ENCODE measurements at regions not wholly inside any gene's neighbourhood (a gene's known extent, or its start where the extent isn't known, plus 50 kb on each side); places are given as distances from the start of the nearest gene placed in this dataset.

DNA sequence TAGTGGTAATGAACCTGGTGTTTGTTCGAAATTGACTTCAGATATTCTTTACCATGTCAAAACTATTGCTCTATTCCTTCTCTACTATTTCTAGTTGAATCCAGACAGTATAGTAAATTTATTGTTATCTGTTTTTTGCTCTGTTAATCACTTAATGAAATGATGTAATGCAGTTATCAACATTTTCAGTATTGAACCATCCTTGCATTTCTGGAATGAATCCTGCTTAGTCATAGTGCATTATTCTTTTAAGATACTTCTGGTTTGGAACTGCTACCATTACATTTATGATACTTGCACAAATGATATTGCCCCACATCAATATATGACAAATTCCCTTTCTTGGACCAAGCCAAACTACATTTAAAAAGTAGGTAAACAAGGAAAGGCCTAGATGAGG is 554.0 kb upstream of the KLF4 start:
- Histone ChIP-seq H2AFZ (ENCODE audit: low read length) (no peak overlapping the region), H3K9me3 (ENCODE audit: insufficient read depth, low read depth, low read length) (no peaks in the 10 kb centered on the region; the same call in 1 of the 2 replicates), H3K27me3 (ENCODE audit: insufficient read depth, low read length, poor library complexity, severe bottlenecking) (no peaks in the 10 kb centered on the region), H4K20me1 (ENCODE audit: insufficient read depth, low read length, poor library complexity, severe bottlenecking) (no peaks in the 10 kb centered on the region), H3K4me3 (ENCODE audit: low read length, poor library complexity, severe bottlenecking) (no peak overlapping the region), H3F3A (ENCODE audit: low read depth) (no peaks in the 10 kb centered on the region), H3K4me2 (ENCODE audit: low read depth, low read length, poor library complexity, severe bottlenecking) (no peak overlapping the region), H3K36me3 (ENCODE audit: insufficient read depth, low read length) (no peaks in the 10 kb centered on the region), H3K9me2 (replicated peaks; ENCODE audit: low read depth, low read length) (no peaks in the 10 kb centered on the region), H3K4me1 (ENCODE audit: insufficient read depth, low read length, poor library complexity, severe bottlenecking) (no peaks in the 10 kb centered on the region), H3K9ac (ENCODE audit: low read depth, low read length, poor library complexity, severe bottlenecking) (no peak overlapping the region), H3K79me2 (ENCODE audit: insufficient read depth, low read length) (no peaks in the 10 kb centered on the region)
- TF ChIP-seq, protein P1, sequence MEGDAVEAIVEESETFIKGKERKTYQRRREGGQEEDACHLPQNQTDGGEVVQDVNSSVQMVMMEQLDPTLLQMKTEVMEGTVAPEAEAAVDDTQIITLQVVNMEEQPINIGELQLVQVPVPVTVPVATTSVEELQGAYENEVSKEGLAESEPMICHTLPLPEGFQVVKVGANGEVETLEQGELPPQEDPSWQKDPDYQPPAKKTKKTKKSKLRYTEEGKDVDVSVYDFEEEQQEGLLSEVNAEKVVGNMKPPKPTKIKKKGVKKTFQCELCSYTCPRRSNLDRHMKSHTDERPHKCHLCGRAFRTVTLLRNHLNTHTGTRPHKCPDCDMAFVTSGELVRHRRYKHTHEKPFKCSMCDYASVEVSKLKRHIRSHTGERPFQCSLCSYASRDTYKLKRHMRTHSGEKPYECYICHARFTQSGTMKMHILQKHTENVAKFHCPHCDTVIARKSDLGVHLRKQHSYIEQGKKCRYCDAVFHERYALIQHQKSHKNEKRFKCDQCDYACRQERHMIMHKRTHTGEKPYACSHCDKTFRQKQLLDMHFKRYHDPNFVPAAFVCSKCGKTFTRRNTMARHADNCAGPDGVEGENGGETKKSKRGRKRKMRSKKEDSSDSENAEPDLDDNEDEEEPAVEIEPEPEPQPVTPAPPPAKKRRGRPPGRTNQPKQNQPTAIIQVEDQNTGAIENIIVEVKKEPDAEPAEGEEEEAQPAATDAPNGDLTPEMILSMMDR (conservative IDR thresholded peaks at IDR 0.05; ENCODE audit: low read length), result no peak
- no peak for TF ChIP-seq EZH2phosphoT487 (IDR thresholded peaks at IDR 0.05; ENCODE audit: borderline replicate concordance)

DNA sequence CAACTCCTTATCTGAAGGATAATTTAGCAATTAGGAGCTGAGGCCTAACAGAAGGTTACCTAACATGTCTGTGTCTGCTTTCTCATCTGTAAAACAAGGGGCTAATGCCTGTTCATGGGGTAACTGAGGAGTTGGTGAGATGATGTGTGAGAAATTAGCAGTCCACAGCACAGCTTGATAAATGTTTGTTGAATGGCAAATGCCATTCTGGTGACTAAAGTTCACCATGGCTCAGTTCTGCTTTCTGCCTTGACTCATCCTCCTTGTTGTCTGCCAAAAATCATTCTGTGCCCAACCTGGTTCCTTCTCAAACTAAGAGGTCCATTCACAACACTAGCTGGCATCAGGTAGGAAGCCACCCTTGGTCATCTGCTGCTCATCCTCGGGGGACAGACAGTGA is 552.0 kb upstream of the KLF4 start:
- Histone ChIP-seq H3K27me3 (ENCODE audit: insufficient read depth, low read length, poor library complexity, severe bottlenecking) (no peaks in the 10 kb centered on the region), H3K36me3 (ENCODE audit: insufficient read depth, low read length) (no peaks in the 10 kb centered on the region), H3K9me3 (ENCODE audit: insufficient read depth, low read depth, low read length) (no peaks in the 10 kb centered on the region; the same call in 1 of the 2 replicates), H3K4me2 (ENCODE audit: low read depth, low read length, poor library complexity, severe bottlenecking) (no peak overlapping the region), H3K4me3 (ENCODE audit: low read length, poor library complexity, severe bottlenecking) (no peak overlapping the region), H3K9ac (ENCODE audit: low read depth, low read length, poor library complexity, severe bottlenecking) (no peak overlapping the region), H3F3A (ENCODE audit: low read depth) (no peaks in the 10 kb centered on the region), H4K20me1 (ENCODE audit: insufficient read depth, low read length, poor library complexity, severe bottlenecking) (no peaks in the 10 kb centered on the region), H3K9me2 (replicated peaks; ENCODE audit: low read depth, low read length) (no peaks in the 10 kb centered on the region), H3K79me2 (ENCODE audit: insufficient read depth, low read length) (no peaks in the 10 kb centered on the region), H2AFZ (ENCODE audit: low read length) (no peak overlapping the region), H3K4me1 (ENCODE audit: insufficient read depth, low read length, poor library complexity, severe bottlenecking) (no peaks in the 10 kb centered on the region)
- no peak for TF ChIP-seq EZH2phosphoT487 (IDR thresholded peaks at IDR 0.05; ENCODE audit: borderline replicate concordance)
- TF ChIP-seq, protein P1 (conservative IDR thresholded peaks at IDR 0.05; ENCODE audit: low read length), result no peak

DNA sequence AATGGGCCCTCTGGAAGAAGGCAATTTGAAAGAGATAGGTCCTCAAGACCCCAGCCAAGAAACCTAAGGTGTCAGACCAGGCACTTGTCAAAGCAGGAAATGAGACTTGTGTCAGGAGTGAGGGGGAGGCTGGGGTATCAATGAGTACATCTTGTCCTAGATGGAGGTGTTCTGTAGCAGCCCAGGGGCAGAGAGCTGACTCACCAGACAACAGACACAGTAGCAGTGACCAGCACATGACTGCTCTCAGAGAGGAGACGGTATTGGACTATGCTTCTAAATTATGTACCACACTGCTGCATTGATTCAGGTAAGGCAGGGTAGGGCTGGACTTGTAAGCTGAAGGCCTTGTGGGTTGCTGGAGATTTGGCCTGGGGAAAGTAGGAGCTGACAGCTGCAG is 551.2 kb upstream of the KLF4 start:
- Histone ChIP-seq H3K9me3 (ENCODE audit: insufficient read depth, low read depth, low read length) (no peaks in the 10 kb centered on the region; the same call in 1 of the 2 replicates), H3K9ac (ENCODE audit: low read depth, low read length, poor library complexity, severe bottlenecking) (no peak overlapping the region)

More for the DNA sequence above, 551.2 kb upstream of the KLF4 start:
- H3F3A ChIP-seq (ENCODE audit: low read depth), result no peaks in the 10 kb centered on the region
- H3K27me3 ChIP-seq (ENCODE audit: insufficient read depth, low read length, poor library complexity, severe bottlenecking), result no peaks in the 10 kb centered on the region
- H2AFZ ChIP-seq (ENCODE audit: low read length), result no peak overlapping the region
- H4K20me1 ChIP-seq (ENCODE audit: insufficient read depth, low read length, poor library complexity, severe bottlenecking), result no peaks in the 10 kb centered on the region
- no peak for TF ChIP-seq EZH2phosphoT487 (IDR thresholded peaks at IDR 0.05; ENCODE audit: borderline replicate concordance)
- TF ChIP-seq, protein P1 (conservative IDR thresholded peaks at IDR 0.05; ENCODE audit: low read length), result no peak
- H3K4me1 ChIP-seq (ENCODE audit: insufficient read depth, low read length, poor library complexity, severe bottlenecking), result no peaks in the 10 kb centered on the region
- no peaks in the 10 kb centered on the region for H3K79me2 ChIP-seq (ENCODE audit: insufficient read depth, low read length)
- no peak overlapping the region for H3K4me2 ChIP-seq (ENCODE audit: low read depth, low read length, poor library complexity, severe bottlenecking)
- H3K36me3 ChIP-seq (ENCODE audit: insufficient read depth, low read length), result no peaks in the 10 kb centered on the region
- H3K9me2 ChIP-seq (replicated peaks; ENCODE audit: low read depth, low read length), result no peaks in the 10 kb centered on the region
- H3K4me3 ChIP-seq (ENCODE audit: low read length, poor library complexity, severe bottlenecking), result no peak overlapping the region

Data from Loucy (cell line).